GM19328 (cell line): ENCODE measurements at regions not wholly inside any gene's neighbourhood (a gene's known extent, or its start where the extent isn't known, plus 50 kb on each side); places are given as distances from the start of the nearest gene placed in this dataset.

Source experiments
- ATAC-seq: cut with Tn5 transposase; IDR thresholded peaks from one replicate; pipeline ENCODE4 v1.9.1; 2021; ENCODE audit warnings: mild to moderate bottlenecking, moderate library complexity; ENCODE audit not compliant: unreplicated experiment

- ATAC-seq = no peak
These were observed 63.4 kb upstream of the PAPPA start for GRCh38 chr9:116090030-116090770.

- no peak for ATAC-seq
These were observed 58.7 kb upstream of the PAPPA start for GRCh38 chr9:116094846-116095245.

GRCh38 chr9:116095403-116095802 lies 58.2 kb upstream of the PAPPA start:
- ATAC-seq = no peak

- ATAC-seq = no peak
These were observed 57.5 kb upstream of the PAPPA start for GRCh38 chr9:116096046-116096445.

- no peak for ATAC-seq
These were observed 56.7 kb upstream of the PAPPA start for GRCh38 chr9:116096853-116097252.

GRCh38 chr9:116098476-116098875 lies 55.1 kb upstream of the PAPPA start:
- ATAC-seq = no peak

GRCh38 chr9:116099821-116100220 lies 53.8 kb upstream of the PAPPA start:
- no peak for ATAC-seq

GRCh38 chr9:116100711-116101121 lies 52.9 kb upstream of the PAPPA start:
- no peak for ATAC-seq

- no peak for ATAC-seq
These were observed 52.1 kb upstream of the PAPPA start for GRCh38 chr9:116101516-116101915.

GRCh38 chr9:116102596-116102995 lies 51.0 kb upstream of the PAPPA start:
- ATAC-seq = no peak
